ENCODE measurements at regions not wholly inside any gene's neighbourhood (a gene's known extent, or its start where the extent isn't known, plus 50 kb on each side); places are given as distances from the start of the nearest gene placed in this dataset.
A peak's percentile ranks its signal among the peaks of the same experiment; 100 is the strongest.

GRCh38 chr4:26124753-26125321 lies 196.0 kb upstream of the RBPJ start:
- intact Hi-C loops (cut with micrococcal nuclease): no loop called here
- H3K4me3 Mint-ChIP-seq: no peak overlapping the region
- no peak overlapping the region for H3K27ac Mint-ChIP-seq
- H3K9me3 Mint-ChIP-seq: peaks cover 2% of the 10 kb centered on the region in 2 donors
- ATAC-seq (no peak), DNase-seq (no peak)
- Histone ChIP-seq H3K4me3 (ENCODE audit: low read length) (no peak overlapping the region), H3K9me3 (ENCODE audit: control insufficient read depth, insufficient read depth, low read length) (no peaks in the 10 kb centered on the region), H3K27ac (ENCODE audit: low read length) (no peak overlapping the region), H3K4me1 (ENCODE audit: control insufficient read depth, insufficient read depth, low read length) (peaks cover 3% of the 10 kb centered on the region), H3K27me3 (ENCODE audit: control insufficient read depth, insufficient read depth, low read length) (no peaks in the 10 kb centered on the region), H3K36me3 (ENCODE audit: control insufficient read depth, insufficient read depth, low read length) (no peaks in the 10 kb centered on the region)
- peaks cover 5 to 8% of the 10 kb centered on the region in 2 donors for H3K4me1 Mint-ChIP-seq
- no peak for TF ChIP-seq CTCF (IDR thresholded peaks at IDR 0.05)
- peaks cover 7% of the 10 kb centered on the region for H3K36me3 Mint-ChIP-seq
- H3K27me3 Mint-ChIP-seq (ENCODE audit: low read depth in 2 of 2): peaks cover 37 to 44% of the 10 kb centered on the region in 2 donors
- 95% methylated on average over 6 of the region's 7 CpGs for whole genome bisulfite sequencing (ENCODE audit: insufficient coverage)

GRCh38 chr4:26126143-26126718 lies 194.6 kb upstream of the RBPJ start:
- Mint-ChIP-seq H3K4me3 (no peak overlapping the region), H3K27ac (no peak overlapping the region), H3K36me3 (peaks cover 7% of the 10 kb centered on the region), H3K4me1 (peaks cover 10 to 13% of the 10 kb centered on the region in 2 donors), H3K27me3 (ENCODE audit: low read depth in 2 of 2) (peaks cover 39 to 40% of the 10 kb centered on the region in 2 donors), H3K9me3 (peaks cover 2% of the 10 kb centered on the region in 2 donors)
- WGBS (ENCODE audit: insufficient coverage): 57% methylated on average over 4 of the region's 5 CpGs
- H3K27ac ChIP-seq (ENCODE audit: low read length): no peak overlapping the region
- H3K36me3 ChIP-seq (ENCODE audit: control insufficient read depth, insufficient read depth, low read length): no peaks in the 10 kb centered on the region
- ATAC-seq: peak in 1 of 3 donors; percentile 37
- H3K27me3 ChIP-seq (ENCODE audit: control insufficient read depth, insufficient read depth, low read length): no peaks in the 10 kb centered on the region
- intact Hi-C loops (cut with micrococcal nuclease): no loop called here
- H3K4me3 ChIP-seq (ENCODE audit: low read length): no peak overlapping the region
- DNase-seq: peak in 1 of 2 donors; percentile 30
- H3K9me3 ChIP-seq (ENCODE audit: control insufficient read depth, insufficient read depth, low read length): no peaks in the 10 kb centered on the region
- no peak for TF ChIP-seq CTCF (IDR thresholded peaks at IDR 0.05)
- H3K4me1 ChIP-seq (ENCODE audit: control insufficient read depth, insufficient read depth, low read length): peaks cover 9% of the 10 kb centered on the region

GRCh38 chr4:26126994-26127393 lies 193.8 kb upstream of the RBPJ start:
- Mint-ChIP-seq H3K4me3 (no peak overlapping the region), H3K9me3 (peaks cover 2% of the 10 kb centered on the region in 2 donors), H3K27me3 (ENCODE audit: low read depth in 2 of 2) (peaks cover 35 to 39% of the 10 kb centered on the region in 2 donors), H3K4me1 (peaks cover 18 to 21% of the 10 kb centered on the region in 2 donors), H3K36me3 (peaks cover 7% of the 10 kb centered on the region), H3K27ac (no peak overlapping the region)
- 97% methylated on average over 4 of the region's 4 CpGs for WGBS (ENCODE audit: insufficient coverage)
- no peaks in the 10 kb centered on the region for H3K9me3 ChIP-seq (ENCODE audit: control insufficient read depth, insufficient read depth, low read length)
- no peak for TF ChIP-seq CTCF (IDR thresholded peaks at IDR 0.05)
- ATAC-seq (no peak), DNase-seq (no peak)
- no peaks in the 10 kb centered on the region for H3K27me3 ChIP-seq (ENCODE audit: control insufficient read depth, insufficient read depth, low read length)
- peaks cover 16% of the 10 kb centered on the region for H3K4me1 ChIP-seq (ENCODE audit: control insufficient read depth, insufficient read depth, low read length)
- intact Hi-C loops (cut with micrococcal nuclease): no loop called here
- H3K4me3 ChIP-seq (ENCODE audit: low read length): no peak overlapping the region
- no peak overlapping the region for H3K27ac ChIP-seq (ENCODE audit: low read length)
- no peaks in the 10 kb centered on the region for H3K36me3 ChIP-seq (ENCODE audit: control insufficient read depth, insufficient read depth, low read length)

Measured in natural killer cell (primary cell).